ENCODE measurements at regions not wholly inside any gene's neighbourhood (a gene's known extent, or its start where the extent isn't known, plus 50 kb on each side); places are given as distances from the start of the nearest gene placed in this dataset.

- H3K27me3 ChIP-seq (ENCODE audit: control insufficient read depth, insufficient read depth, low read length), result no peaks in the 10 kb centered on the region
- no peaks in the 10 kb centered on the region for H3K4me1 ChIP-seq (ENCODE audit: control insufficient read depth, insufficient read depth, low read length)
- DNase-seq, result no peak
- no peaks in the 10 kb centered on the region for H3K9me3 ChIP-seq (replicated peaks; ENCODE audit: control insufficient read depth, low read depth, low read length)
- 35% methylated on average over 2 of the region's 3 CpGs for WGBS (ENCODE audit: insufficient coverage)
- H3K4me3 ChIP-seq (ENCODE audit: low read length), result no peak overlapping the region
- no peaks in the 10 kb centered on the region for H3K36me3 ChIP-seq (ENCODE audit: control insufficient read depth, insufficient read depth, low read length)
- H3K27ac ChIP-seq (ENCODE audit: low read length), result no peak overlapping the region
Observed at GRCh38 chr18:28846958-28847357, 670.0 kb upstream of the CDH2 start.

GRCh38 chr18:28837100-28837499, 660.2 kb upstream of the CDH2 start:
- WGBS (ENCODE audit: insufficient coverage), result 100% methylated on average over 1 of the region's 2 CpGs
- no peak overlapping the region for H3K4me3 ChIP-seq (ENCODE audit: low read length)

GRCh38 chr18:28834889-28835288, 658.0 kb upstream of the CDH2 start:
- DNase-seq, result no peak
- Histone ChIP-seq H3K27me3 (ENCODE audit: control insufficient read depth, insufficient read depth, low read length) (no peaks in the 10 kb centered on the region), H3K27ac (ENCODE audit: low read length) (no peak overlapping the region), H3K4me1 (ENCODE audit: control insufficient read depth, insufficient read depth, low read length) (no peaks in the 10 kb centered on the region), H3K36me3 (ENCODE audit: control insufficient read depth, insufficient read depth, low read length) (no peaks in the 10 kb centered on the region), H3K9me3 (replicated peaks; ENCODE audit: control insufficient read depth, low read depth, low read length) (no peaks in the 10 kb centered on the region), H3K4me3 (ENCODE audit: low read length) (no peak overlapping the region)
- 67% methylated on average over 1 of the region's 4 CpGs for WGBS (ENCODE audit: insufficient coverage)

More at GRCh38 chr18:28837100-28837499, 660.2 kb upstream of the CDH2 start:
- DNase-seq, result no peak
- no peak overlapping the region for H3K27ac ChIP-seq (ENCODE audit: low read length)
- H3K4me1 ChIP-seq (ENCODE audit: control insufficient read depth, insufficient read depth, low read length), result no peaks in the 10 kb centered on the region
- no peaks in the 10 kb centered on the region for H3K36me3 ChIP-seq (ENCODE audit: control insufficient read depth, insufficient read depth, low read length)
- no peaks in the 10 kb centered on the region for H3K9me3 ChIP-seq (replicated peaks; ENCODE audit: control insufficient read depth, low read depth, low read length)
- H3K27me3 ChIP-seq (ENCODE audit: control insufficient read depth, insufficient read depth, low read length), result no peaks in the 10 kb centered on the region

GRCh38 chr18:28831908-28832307, 655.0 kb upstream of the CDH2 start:
- Histone ChIP-seq H3K4me1 (ENCODE audit: control insufficient read depth, insufficient read depth, low read length) (no peaks in the 10 kb centered on the region), H3K27ac (ENCODE audit: low read length) (no peak overlapping the region), H3K27me3 (ENCODE audit: control insufficient read depth, insufficient read depth, low read length) (no peaks in the 10 kb centered on the region), H3K9me3 (replicated peaks; ENCODE audit: control insufficient read depth, low read depth, low read length) (no peaks in the 10 kb centered on the region), H3K4me3 (ENCODE audit: low read length) (no peak overlapping the region), H3K36me3 (ENCODE audit: control insufficient read depth, insufficient read depth, low read length) (no peaks in the 10 kb centered on the region)
- DNase-seq, result peak; percentile 30

GRCh38 chr18:28831476-28831875, 654.5 kb upstream of the CDH2 start:
- Histone ChIP-seq H3K27ac (ENCODE audit: low read length) (no peak overlapping the region), H3K4me1 (ENCODE audit: control insufficient read depth, insufficient read depth, low read length) (no peaks in the 10 kb centered on the region), H3K4me3 (ENCODE audit: low read length) (no peak overlapping the region), H3K27me3 (ENCODE audit: control insufficient read depth, insufficient read depth, low read length) (no peaks in the 10 kb centered on the region), H3K36me3 (ENCODE audit: control insufficient read depth, insufficient read depth, low read length) (no peaks in the 10 kb centered on the region), H3K9me3 (replicated peaks; ENCODE audit: control insufficient read depth, low read depth, low read length) (no peaks in the 10 kb centered on the region)
- no peak for DNase-seq

GRCh38 chr18:28826107-28826506, 649.2 kb upstream of the CDH2 start:
- no peak for DNase-seq
- Histone ChIP-seq H3K36me3 (ENCODE audit: control insufficient read depth, insufficient read depth, low read length) (no peaks in the 10 kb centered on the region), H3K27me3 (ENCODE audit: control insufficient read depth, insufficient read depth, low read length) (no peaks in the 10 kb centered on the region), H3K9me3 (replicated peaks; ENCODE audit: control insufficient read depth, low read depth, low read length) (no peaks in the 10 kb centered on the region), H3K4me3 (ENCODE audit: low read length) (no peak overlapping the region), H3K4me1 (ENCODE audit: control insufficient read depth, insufficient read depth, low read length) (no peaks in the 10 kb centered on the region), H3K27ac (ENCODE audit: low read length) (no peak overlapping the region)
- no CpG with 5 or more reads among the region's 3 CpGs for WGBS (ENCODE audit: insufficient coverage)

- H3K4me1 ChIP-seq (ENCODE audit: control insufficient read depth, insufficient read depth, low read length), result no peaks in the 10 kb centered on the region
- H3K27ac ChIP-seq (ENCODE audit: low read length), result no peak overlapping the region
- no peak for DNase-seq
- no peaks in the 10 kb centered on the region for H3K27me3 ChIP-seq (ENCODE audit: control insufficient read depth, insufficient read depth, low read length)
- H3K9me3 ChIP-seq (replicated peaks; ENCODE audit: control insufficient read depth, low read depth, low read length), result no peaks in the 10 kb centered on the region
- H3K36me3 ChIP-seq (ENCODE audit: control insufficient read depth, insufficient read depth, low read length), result no peaks in the 10 kb centered on the region
- no peak overlapping the region for H3K4me3 ChIP-seq (ENCODE audit: low read length)
- no CpG with 5 or more reads among the region's 2 CpGs for WGBS (ENCODE audit: insufficient coverage)
Observed at GRCh38 chr18:28824183-28824574, 647.2 kb upstream of the CDH2 start.

- DNase-seq, result no peak
- no peak overlapping the region for H3K27ac ChIP-seq (ENCODE audit: low read length)
- WGBS (ENCODE audit: insufficient coverage), result 93% methylated on average over 6 of the region's 6 CpGs
- H3K4me1 ChIP-seq (ENCODE audit: control insufficient read depth, insufficient read depth, low read length), result no peaks in the 10 kb centered on the region
- no peak overlapping the region for H3K4me3 ChIP-seq (ENCODE audit: low read length)
- H3K9me3 ChIP-seq (replicated peaks; ENCODE audit: control insufficient read depth, low read depth, low read length), result no peaks in the 10 kb centered on the region
- H3K36me3 ChIP-seq (ENCODE audit: control insufficient read depth, insufficient read depth, low read length), result no peaks in the 10 kb centered on the region
- H3K27me3 ChIP-seq (ENCODE audit: control insufficient read depth, insufficient read depth, low read length), result no peaks in the 10 kb centered on the region
Observed at GRCh38 chr18:28823506-28824182, 646.7 kb upstream of the CDH2 start.

- Histone ChIP-seq H3K4me1 (ENCODE audit: control insufficient read depth, insufficient read depth, low read length) (no peaks in the 10 kb centered on the region), H3K36me3 (ENCODE audit: control insufficient read depth, insufficient read depth, low read length) (no peaks in the 10 kb centered on the region)
- no CpG with 5 or more reads among the region's 1 CpG for WGBS (ENCODE audit: insufficient coverage)
Observed at GRCh38 chr18:28820353-28820752, 643.4 kb upstream of the CDH2 start.

GRCh38 chr18:28816155-28816554, 639.2 kb upstream of the CDH2 start:
- Histone ChIP-seq H3K9me3 (replicated peaks; ENCODE audit: control insufficient read depth, low read depth, low read length) (no peaks in the 10 kb centered on the region), H3K36me3 (ENCODE audit: control insufficient read depth, insufficient read depth, low read length) (no peaks in the 10 kb centered on the region), H3K27me3 (ENCODE audit: control insufficient read depth, insufficient read depth, low read length) (no peaks in the 10 kb centered on the region), H3K4me3 (ENCODE audit: low read length) (no peak overlapping the region), H3K4me1 (ENCODE audit: control insufficient read depth, insufficient read depth, low read length) (no peaks in the 10 kb centered on the region), H3K27ac (ENCODE audit: low read length) (no peak overlapping the region)
- no peak for DNase-seq
- WGBS (ENCODE audit: insufficient coverage), result no CpG with 5 or more reads among the region's 2 CpGs

More at GRCh38 chr18:28820353-28820752, 643.4 kb upstream of the CDH2 start:
- DNase-seq, result no peak
- H3K9me3 ChIP-seq (replicated peaks; ENCODE audit: control insufficient read depth, low read depth, low read length), result no peaks in the 10 kb centered on the region
- no peak overlapping the region for H3K4me3 ChIP-seq (ENCODE audit: low read length)
- no peaks in the 10 kb centered on the region for H3K27me3 ChIP-seq (ENCODE audit: control insufficient read depth, insufficient read depth, low read length)
- H3K27ac ChIP-seq (ENCODE audit: low read length), result no peak overlapping the region

GRCh38 chr18:28814365-28814764, 637.4 kb upstream of the CDH2 start:
- Histone ChIP-seq H3K27me3 (ENCODE audit: control insufficient read depth, insufficient read depth, low read length) (no peaks in the 10 kb centered on the region), H3K4me1 (ENCODE audit: control insufficient read depth, insufficient read depth, low read length) (no peaks in the 10 kb centered on the region), H3K27ac (ENCODE audit: low read length) (no peak overlapping the region), H3K9me3 (replicated peaks; ENCODE audit: control insufficient read depth, low read depth, low read length) (no peaks in the 10 kb centered on the region), H3K4me3 (ENCODE audit: low read length) (no peak overlapping the region), H3K36me3 (ENCODE audit: control insufficient read depth, insufficient read depth, low read length) (no peaks in the 10 kb centered on the region)
- DNase-seq, result no peak

Data from muscle of leg (tissue), 3 donors.